Heart left ventricle (tissue), 16 donors: ENCODE measurements at regions not wholly inside any gene's neighbourhood (a gene's known extent, or its start where the extent isn't known, plus 50 kb on each side); places are given as distances from the start of the nearest gene placed in this dataset.

Experiments
- ATAC-seq, 4 donors: fragments of 200-7000 bp; cut with Tn5 transposase; one replicate each; pipeline ENCODE4 v1.9.1; 2020 to 2022; ENCODE audit warnings: moderate library complexity in 4 of 4, mild to moderate bottlenecking in 3 of 4, moderate number of reproducible peaks in 1 of 4
- DNase-seq, 5 donors: peaks; one replicate each; pipeline ENCODE4 v3.0.0-alpha.2; 2020
- H3K27ac ChIP-seq, 12 donors: fragments of 200-600 bp; sonication (generic) in 4 of 12; one replicate each; pipeline versions ENCODE4 v1.5.0 to v1.8.0; 2016 to 2022; ENCODE audit warnings: mild to moderate bottlenecking in 2 of 12
- H3K27me3 ChIP-seq, 9 donors: fragments of 200-600 bp; sonication (generic) in 2 of 9; one replicate each; pipeline versions ENCODE4 v1.5.1 to v1.8.0; 2016 to 2022; ENCODE audit warnings: mild to moderate bottlenecking in 3 of 9
- H3K36me3 ChIP-seq, 9 donors: fragments of 200-600 bp; sonication (generic) in 2 of 9; one replicate each; pipeline versions ENCODE4 v1.5.0 to v1.8.0; 2018 to 2022; ENCODE audit warnings: mild to moderate bottlenecking in 2 of 9
- H3K4me1 ChIP-seq, 12 donors: fragments of 200-600 bp; sonication (generic) in 4 of 12; one replicate each; pipeline versions ENCODE4 v1.5.0 to v1.8.0; 2016 to 2022; ENCODE audit warnings: mild to moderate bottlenecking in 3 of 12
- H3K4me3 ChIP-seq, 12 donors: fragments of 200-600 bp; sonication (generic) in 4 of 12; one replicate each; pipeline versions ENCODE4 v1.5.0 to v1.8.0; 2017 to 2022; ENCODE audit warnings: mild to moderate bottlenecking in 9 of 12, moderate library complexity in 4 of 12
- H3K9me3 ChIP-seq, 12 donors: fragments of 200-600 bp; sonication (generic) in 4 of 12; one replicate each; pipeline versions ENCODE4 v1.5.0 to v1.8.0; 2016 to 2022; ENCODE audit warnings: mild to moderate bottlenecking in 1 of 12
- CTCF ChIP-seq, 12 donors: fragments of 200-600 bp; sonication (generic) in 4 of 12; IDR thresholded peaks; one replicate each; pipeline versions ENCODE4 v1.5.0 to v1.8.0; 2018 to 2022; ENCODE audit warnings: antibody characterized with exemption in 12 of 12, mild to moderate bottlenecking in 5 of 12
- POLR2A ChIP-seq, 2 donors: fragments of 450-650 bp; IDR thresholded peaks; one replicate each; pipeline ENCODE4 v1.6.1; 2017; ENCODE audit warnings: antibody characterized with exemption in 2 of 2, mild to moderate bottlenecking in 2 of 2, moderate library complexity in 2 of 2
- WGBS, 4 donors: extraction: QIAGEN DNeasy Blood & Tissue Kit in 2 of 4; methylation state at CpG; one replicate each; pipeline versions ENCODE4 v1.1.5 to v1.1.7; 2013 to 2018; 5-methylcytosine and 5-hydroxymethylcytosine counted together
- intact Hi-C, 10 donors: fragments of 100-400 bp; cut with DNase I; formaldehyde crosslinking; loops; one replicate each; pipeline versions ENCODE4 v1.11.1 to v1.14.2; 2022
- donor health status: ischemic (EF 13 %, LVEDD 7.1; RV severe dilation, severe dysfunction).
- donor health status: healthy with polysubstance abuse.
- donor health status: DM: no; HTN: yes; CAD: no.
- donor health status: DM: no; HTN: no; CAD: no.
- donor health status: ischemic (EF 25% LVEDD 6.9; RV normal size, moderate dysfunction).
- donor health status: ischemic (EF 25% LVEDD 5.7; RV mildly dilated, moderate dysfunction).
- donor health status: healthy.
- donor health status: DM: yes; HTN: yes; CAD: no.
- donor health status: ischemic (EF 35%, LVEDD 5.7; RV mildly dilated, moderate dysfunction).
- donor health status: nonischemic (EF 11% LVEDD 7.7; RV severe dilation, severe dysfunction).
- donor health status: DM: yes; HTN: yes; CAD: no.
- donor health status: PGD.
- donor health status: ischemic (EF 29% LVEDD 5.4; RV normal size, mild dysfunction).
- donor health status: nonischemic (EF 23%, LVEDD 6.1; RV moderate dilation, normal function).

DNA sequence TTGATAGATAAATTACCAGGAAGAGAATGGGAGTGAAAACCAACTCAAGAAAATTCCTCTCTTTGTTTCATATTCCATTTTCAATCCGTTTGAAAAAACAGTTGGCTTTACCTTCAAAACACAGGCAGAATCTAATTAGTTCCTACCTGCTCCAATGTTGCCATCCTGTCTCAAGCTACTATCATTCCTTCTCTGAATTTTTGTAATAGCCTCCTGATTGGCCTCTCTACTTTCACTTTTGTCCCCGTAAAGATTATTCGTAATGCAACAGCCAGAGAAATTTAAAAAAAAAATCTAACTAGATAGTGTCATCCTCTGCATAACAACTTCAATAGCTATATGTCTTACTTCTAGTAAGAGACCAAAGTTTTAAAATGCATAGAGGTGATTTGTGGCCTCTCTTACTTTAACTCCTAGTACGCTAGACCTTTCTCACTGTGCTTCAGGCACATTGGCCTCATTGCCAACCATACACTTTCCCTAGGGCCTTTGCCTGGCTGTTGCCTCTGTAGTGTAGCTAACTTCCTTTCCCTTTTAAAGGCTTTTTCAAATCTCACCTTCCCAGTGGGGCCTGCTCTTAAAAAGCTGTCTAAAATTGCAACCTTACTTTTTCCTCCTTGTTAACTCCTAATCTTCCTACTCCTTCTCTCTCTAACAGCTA is 311.3 kb upstream of the GRIN3A start:
- ATAC-seq, result no peak
- H3K36me3 ChIP-seq, result no peaks in the 10 kb centered on the region
- no peaks in the 10 kb centered on the region for H3K4me1 ChIP-seq
- no peak for DNase-seq
- H3K27me3 ChIP-seq, result no peaks in the 10 kb centered on the region
- TF ChIP-seq POLR2A (IDR thresholded peaks at IDR 0.05) (no peak), CTCF (IDR thresholded peaks at IDR 0.05) (no peak)
- intact Hi-C loops, result no loop called here
- peak overlapping the region in 7 of 12 donors; percentile 1 to 24 (median 14) for H3K4me3 ChIP-seq
- H3K27ac ChIP-seq, result no peak overlapping the region
- no peaks in the 10 kb centered on the region for H3K9me3 ChIP-seq
- 43 to 63% (median 47%) methylated on average over 4 of the region's 4 CpGs for WGBS, 4 donors

- H3K27me3 ChIP-seq, result no peaks in the 10 kb centered on the region
- 61 to 75% (median 67%) methylated on average over 3 of the region's 3 CpGs for WGBS, 4 donors
- H3K4me3 ChIP-seq, result no peak overlapping the region
- intact Hi-C loops, result no loop called here
- no peaks in the 10 kb centered on the region for H3K36me3 ChIP-seq
- no peaks in the 10 kb centered on the region for H3K9me3 ChIP-seq
- no peak overlapping the region for H3K27ac ChIP-seq
- no peaks in the 10 kb centered on the region for H3K4me1 ChIP-seq
- ATAC-seq (no peak), DNase-seq (no peak)
- TF ChIP-seq CTCF (IDR thresholded peaks at IDR 0.05) (no peak), POLR2A (IDR thresholded peaks at IDR 0.05) (no peak)
These were observed 309.1 kb upstream of the GRIN3A start for GRCh38 chr9:102047549-102047948.

GRCh38 chr9:102044133-102044532 is 305.7 kb upstream of the GRIN3A start:
- TF ChIP-seq CTCF (IDR thresholded peaks at IDR 0.05) (no peak), POLR2A (IDR thresholded peaks at IDR 0.05) (no peak)
- no peak overlapping the region for H3K27ac ChIP-seq
- no peaks in the 10 kb centered on the region for H3K4me1 ChIP-seq
- intact Hi-C loops, result no loop called here
- H3K9me3 ChIP-seq, result no peaks in the 10 kb centered on the region
- no peaks in the 10 kb centered on the region for H3K27me3 ChIP-seq
- WGBS, 4 donors, result 82 to 89% (median 87%) methylated on average over 1 of the region's 1 CpG
- H3K4me3 ChIP-seq, result no peak overlapping the region
- H3K36me3 ChIP-seq, result no peaks in the 10 kb centered on the region
- ATAC-seq (no peak), DNase-seq (no peak)

DNA sequence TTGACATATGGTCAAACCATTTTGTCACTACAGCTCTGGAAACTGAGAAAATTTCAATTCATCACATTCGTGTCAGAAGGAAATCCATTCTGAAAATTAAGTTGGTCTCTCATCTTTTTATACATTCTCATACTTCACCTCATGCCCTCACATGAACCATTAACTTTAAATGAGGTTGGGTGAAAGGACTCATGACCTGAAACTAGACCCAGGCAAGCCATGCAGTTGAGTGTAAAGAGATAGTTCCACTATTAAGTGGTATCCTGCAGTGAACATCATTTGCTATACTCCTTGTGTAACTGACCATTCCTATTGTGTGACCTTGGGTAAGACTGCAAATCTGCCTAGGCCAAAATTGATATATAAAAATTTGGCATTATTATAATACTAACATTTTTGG is 299.6 kb upstream of the GRIN3A start:
- no peak for ATAC-seq
- Histone ChIP-seq H3K4me1 (no peaks in the 10 kb centered on the region), H3K36me3 (no peaks in the 10 kb centered on the region), H3K27ac (no peak overlapping the region), H3K4me3 (no peak overlapping the region), H3K9me3 (no peaks in the 10 kb centered on the region), H3K27me3 (no peaks in the 10 kb centered on the region)
- TF ChIP-seq POLR2A (IDR thresholded peaks at IDR 0.05) (no peak), CTCF (IDR thresholded peaks at IDR 0.05) (no peak)
- no peak for DNase-seq
- intact Hi-C loops, result no loop called here
- 51 to 67% (median 52%) methylated on average over 1 of the region's 1 CpG for WGBS, 4 donors
